ENCODE measurements at regions not wholly inside any gene's neighbourhood (a gene's known extent, or its start where the extent isn't known, plus 50 kb on each side); places are given as distances from the start of the nearest gene placed in this dataset.

GRCh38 chr14:37969511-37969979, 238.2 kb upstream of the SSTR1 start:
- TF ChIP-seq CTBP1 (IDR thresholded peaks at IDR 0.05; ENCODE audit: borderline replicate concordance), result no peak
- no peak for TF ChIP-seq SP1 (IDR thresholded peaks at IDR 0.05)
- TF ChIP-seq ZNF384 (IDR thresholded peaks at IDR 0.05), result no peak
- TF ChIP-seq FOXA1 (IDR thresholded peaks at IDR 0.05), result no peak
- no peak for TF ChIP-seq ARNT (IDR thresholded peaks at IDR 0.05)
- TF ChIP-seq SUZ12 (IDR thresholded peaks at IDR 0.05), result no peak
- no peak for TF ChIP-seq HDGF (IDR thresholded peaks at IDR 0.05; ENCODE audit: borderline replicate concordance)
- no peak for TF ChIP-seq L3MBTL2 (conservative IDR thresholded peaks at IDR 0.05)
- TF ChIP-seq FOXK2 (IDR thresholded peaks at IDR 0.05), result no peak

Measured in HEK293T (cell line).